ENCODE measurements at regions not wholly inside any gene's neighbourhood (a gene's known extent, or its start where the extent isn't known, plus 50 kb on each side); places are given as distances from the start of the nearest gene placed in this dataset.
A peak's percentile ranks its signal among the peaks of the same experiment; 100 is the strongest.

GRCh38 chr6:80541886-80542285 lies 435.4 kb downstream of the BCKDHB start:
- H2AFZ ChIP-seq (ENCODE audit: low read length) = peak overlapping the region; percentile 0
- no peak overlapping the region for H3K27ac ChIP-seq (replicated peaks; ENCODE audit: low read length)
- no peak overlapping the region for H3K4me3 ChIP-seq (ENCODE audit: low read length in 2 of 2)
- H3K4ac ChIP-seq (ENCODE audit: low read length) = no peak overlapping the region
- no peak overlapping the region for H4K91ac ChIP-seq (ENCODE audit: low read depth, low read length, poor library complexity)
- H3K18ac ChIP-seq (ENCODE audit: low read length) = no peak overlapping the region
- H2BK5ac ChIP-seq (ENCODE audit: low read length) = no peak overlapping the region
- peaks cover 3 to 18% of the 10 kb centered on the region in 2 donors for H3K4me1 ChIP-seq (ENCODE audit: control insufficient read depth in 2 of 2, insufficient read depth in 1 of 2, low read depth in 1 of 2, low read length in 2 of 2)
- no peak overlapping the region for H4K8ac ChIP-seq (ENCODE audit: low read depth, low read length)
- no peak overlapping the region for H3K9ac ChIP-seq (ENCODE audit: low read depth, low read length, poor library complexity)
- no peak overlapping the region for H2AK5ac ChIP-seq (ENCODE audit: low read depth, low read length)
- no peak overlapping the region for H2BK12ac ChIP-seq (ENCODE audit: low read length)
- H3K27me3 ChIP-seq (ENCODE audit: control insufficient read depth in 3 of 3, insufficient read depth in 3 of 3, low read depth in 1 of 3, low read length in 3 of 3) = no peaks in the 10 kb centered on the region
- H3K9me3 ChIP-seq (replicated peaks in 1 of 2; ENCODE audit: control insufficient read depth in 2 of 2, insufficient read depth in 1 of 2, low read depth in 1 of 2, low read length in 2 of 2) = peaks cover 0 to 2% of the 10 kb centered on the region in 2 donors
- no peak overlapping the region for H3K23ac ChIP-seq (ENCODE audit: low read depth, low read length, poor library complexity)
- no peaks in the 10 kb centered on the region for H3K79me1 ChIP-seq (ENCODE audit: low read depth, low read length)
- H3K14ac ChIP-seq (ENCODE audit: low read length) = no peak overlapping the region
- no peak overlapping the region for H2BK120ac ChIP-seq (ENCODE audit: low read depth, low read length)
- H3K4me2 ChIP-seq (ENCODE audit: insufficient read depth, low read length, poor library complexity, severe bottlenecking) = no peak overlapping the region
- no peak overlapping the region for H2BK15ac ChIP-seq (ENCODE audit: low read length)
- H3K36me3 ChIP-seq (replicated peaks in 1 of 2; ENCODE audit: control insufficient read depth in 2 of 2, insufficient read depth in 2 of 2, low read length in 2 of 2) = no peaks in the 10 kb centered on the region
- DNase-seq (ENCODE audit: low spot score) = no peak
- no CpG with 5 or more reads among the region's 3 CpGs for WGBS, 2 donors (ENCODE audit: extremely low coverage in 2 of 2, insufficient read length in 2 of 2, insufficient replicate concordance in 1 of 2)

DNA sequence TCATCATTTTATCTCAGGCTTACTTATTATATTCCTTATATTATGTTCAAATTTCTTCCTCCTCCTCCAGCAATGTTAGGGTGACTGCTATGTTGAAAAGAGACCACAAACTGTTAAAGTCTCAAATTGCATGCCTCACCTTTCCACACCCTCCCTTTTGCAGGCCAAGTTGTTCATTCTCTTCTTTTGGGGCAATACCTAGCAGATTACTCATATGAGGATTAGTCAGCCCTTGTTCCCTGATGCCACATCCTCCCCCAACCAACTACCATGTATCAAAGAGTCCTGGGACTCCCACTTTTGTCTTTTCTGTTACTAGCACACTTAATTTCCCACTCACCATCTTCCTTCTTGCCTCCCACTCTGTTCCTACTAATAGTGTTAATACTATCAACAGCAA lies 434.7 kb downstream of the BCKDHB start:
- Histone ChIP-seq H2BK120ac (ENCODE audit: low read depth, low read length) (no peak overlapping the region), H3K23ac (ENCODE audit: low read depth, low read length, poor library complexity) (no peak overlapping the region), H4K91ac (ENCODE audit: low read depth, low read length, poor library complexity) (no peak overlapping the region), H3K18ac (ENCODE audit: low read length) (no peak overlapping the region), H2BK15ac (ENCODE audit: low read length) (no peak overlapping the region), H2AFZ (ENCODE audit: low read length) (no peak overlapping the region), H2BK12ac (ENCODE audit: low read length) (no peak overlapping the region), H3K9ac (ENCODE audit: low read depth, low read length, poor library complexity) (no peak overlapping the region), H2BK5ac (ENCODE audit: low read length) (no peak overlapping the region), H3K36me3 (replicated peaks in 1 of 2; ENCODE audit: control insufficient read depth in 2 of 2, insufficient read depth in 2 of 2, low read length in 2 of 2) (no peaks in the 10 kb centered on the region), H3K27me3 (ENCODE audit: control insufficient read depth in 3 of 3, insufficient read depth in 3 of 3, low read depth in 1 of 3, low read length in 3 of 3) (no peaks in the 10 kb centered on the region), H2AK5ac (ENCODE audit: low read depth, low read length) (no peak overlapping the region), H4K8ac (ENCODE audit: low read depth, low read length) (no peak overlapping the region), H3K79me1 (ENCODE audit: low read depth, low read length) (no peaks in the 10 kb centered on the region), H3K4me1 (ENCODE audit: control insufficient read depth in 2 of 2, insufficient read depth in 1 of 2, low read depth in 1 of 2, low read length in 2 of 2) (peaks cover 3 to 18% of the 10 kb centered on the region in 2 donors), H3K4me2 (ENCODE audit: insufficient read depth, low read length, poor library complexity, severe bottlenecking) (no peak overlapping the region), H3K9me3 (replicated peaks in 1 of 2; ENCODE audit: control insufficient read depth in 2 of 2, insufficient read depth in 1 of 2, low read depth in 1 of 2, low read length in 2 of 2) (peaks cover 0 to 4% of the 10 kb centered on the region in 2 donors), H3K14ac (ENCODE audit: low read length) (no peak overlapping the region), H3K4me3 (ENCODE audit: low read length in 2 of 2) (no peak overlapping the region), H3K27ac (replicated peaks; ENCODE audit: low read length) (no peak overlapping the region), H3K4ac (ENCODE audit: low read length) (no peak overlapping the region)
- no peak for DNase-seq (ENCODE audit: low spot score)

- Histone ChIP-seq H2AFZ (ENCODE audit: low read length) (no peak overlapping the region), H4K91ac (ENCODE audit: low read depth, low read length, poor library complexity) (no peak overlapping the region), H3K4ac (ENCODE audit: low read length) (no peak overlapping the region), H3K27me3 (ENCODE audit: control insufficient read depth in 3 of 3, insufficient read depth in 3 of 3, low read depth in 1 of 3, low read length in 3 of 3) (no peaks in the 10 kb centered on the region), H4K8ac (ENCODE audit: low read depth, low read length) (no peak overlapping the region), H3K9me3 (replicated peaks in 1 of 2; ENCODE audit: control insufficient read depth in 2 of 2, insufficient read depth in 1 of 2, low read depth in 1 of 2, low read length in 2 of 2) (peaks cover 0 to 9% of the 10 kb centered on the region in 2 donors), H2AK5ac (ENCODE audit: low read depth, low read length) (no peak overlapping the region), H3K27ac (replicated peaks; ENCODE audit: low read length) (no peak overlapping the region), H2BK120ac (ENCODE audit: low read depth, low read length) (no peak overlapping the region), H3K23ac (ENCODE audit: low read depth, low read length, poor library complexity) (no peak overlapping the region), H3K9ac (ENCODE audit: low read depth, low read length, poor library complexity) (no peak overlapping the region), H2BK5ac (ENCODE audit: low read length) (no peak overlapping the region), H3K79me1 (ENCODE audit: low read depth, low read length) (no peaks in the 10 kb centered on the region), H3K18ac (ENCODE audit: low read length) (no peak overlapping the region), H3K4me2 (ENCODE audit: insufficient read depth, low read length, poor library complexity, severe bottlenecking) (no peak overlapping the region), H2BK15ac (ENCODE audit: low read length) (no peak overlapping the region), H2BK12ac (ENCODE audit: low read length) (no peak overlapping the region), H3K4me3 (ENCODE audit: low read length in 2 of 2) (no peak overlapping the region), H3K14ac (ENCODE audit: low read length) (no peak overlapping the region), H3K4me1 (ENCODE audit: control insufficient read depth in 2 of 2, insufficient read depth in 1 of 2, low read depth in 1 of 2, low read length in 2 of 2) (peaks cover 3 to 13% of the 10 kb centered on the region in 2 donors), H3K36me3 (replicated peaks in 1 of 2; ENCODE audit: control insufficient read depth in 2 of 2, insufficient read depth in 2 of 2, low read length in 2 of 2) (no peaks in the 10 kb centered on the region)
- WGBS, 2 donors (ENCODE audit: extremely low coverage in 2 of 2, insufficient read length in 2 of 2, insufficient replicate concordance in 1 of 2) = no CpG with 5 or more reads among the region's 1 CpG
- no peak for DNase-seq (ENCODE audit: low spot score)
These were observed 434.2 kb downstream of the BCKDHB start for GRCh38 chr6:80540700-80541099.

DNA sequence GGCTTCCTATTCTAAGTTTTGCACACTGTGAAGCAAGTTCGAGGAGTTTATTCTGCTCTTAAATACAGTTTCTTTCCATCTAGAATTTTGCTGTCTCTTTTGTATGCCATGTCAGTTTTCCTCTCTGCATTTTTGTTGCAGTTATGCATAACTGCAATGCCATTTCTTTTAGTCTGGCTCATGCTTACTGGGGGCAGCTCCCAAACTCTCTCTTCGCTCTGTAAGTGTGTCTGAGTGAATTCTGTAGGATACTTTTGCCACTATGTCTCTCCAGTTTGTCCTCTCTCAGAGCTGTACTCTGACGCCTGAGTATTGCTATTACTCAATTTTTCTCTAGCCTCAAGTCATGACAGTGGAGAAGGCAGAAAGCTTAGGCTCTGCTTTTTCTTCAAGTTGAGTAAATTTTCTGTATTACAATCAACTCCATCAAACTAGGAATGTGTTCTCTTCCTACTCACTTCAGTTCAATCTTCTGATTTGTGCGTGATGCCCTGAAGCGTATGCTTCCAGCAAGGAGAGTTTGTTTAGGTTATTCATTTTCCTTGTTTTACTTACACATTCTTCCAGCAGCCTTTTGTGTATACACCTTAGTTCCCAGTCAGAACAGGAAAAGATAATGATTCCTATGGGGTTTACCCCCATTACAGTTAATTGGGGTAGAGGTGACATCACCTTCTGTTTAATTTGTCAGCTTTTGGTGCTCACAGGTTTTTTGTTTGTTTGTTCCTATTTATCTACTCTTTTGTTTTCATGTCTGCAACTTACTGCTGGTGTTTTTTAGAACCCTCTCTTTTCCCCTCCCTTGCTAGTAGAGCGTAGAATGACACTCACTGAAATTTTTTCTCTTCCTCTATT lies 430.9 kb downstream of the BCKDHB start:
- no peaks in the 10 kb centered on the region for H3K36me3 ChIP-seq (replicated peaks in 1 of 2; ENCODE audit: control insufficient read depth in 2 of 2, insufficient read depth in 2 of 2, low read length in 2 of 2)
- no peak overlapping the region for H2BK120ac ChIP-seq (ENCODE audit: low read depth, low read length)
- no peak overlapping the region for H3K4ac ChIP-seq (ENCODE audit: low read length)
- no peak overlapping the region for H2AK5ac ChIP-seq (ENCODE audit: low read depth, low read length)
- H3K79me1 ChIP-seq (ENCODE audit: low read depth, low read length) = no peaks in the 10 kb centered on the region
- no peak overlapping the region for H3K14ac ChIP-seq (ENCODE audit: low read length)
- DNase-seq (ENCODE audit: low spot score) = no peak
- H2BK15ac ChIP-seq (ENCODE audit: low read length) = no peak overlapping the region
- no peak overlapping the region for H3K23ac ChIP-seq (ENCODE audit: low read depth, low read length, poor library complexity)
- no peak overlapping the region for H3K27ac ChIP-seq (replicated peaks; ENCODE audit: low read length)
- H2BK12ac ChIP-seq (ENCODE audit: low read length) = no peak overlapping the region
- no peak overlapping the region for H3K4me2 ChIP-seq (ENCODE audit: insufficient read depth, low read length, poor library complexity, severe bottlenecking)
- H2AFZ ChIP-seq (ENCODE audit: low read length) = no peak overlapping the region
- H3K4me3 ChIP-seq (ENCODE audit: low read length in 2 of 2) = no peak overlapping the region
- no peak overlapping the region for H2BK5ac ChIP-seq (ENCODE audit: low read length)
- H3K9me3 ChIP-seq (replicated peaks in 1 of 2; ENCODE audit: control insufficient read depth in 2 of 2, insufficient read depth in 1 of 2, low read depth in 1 of 2, low read length in 2 of 2) = peaks cover 0 to 22% of the 10 kb centered on the region in 2 donors
- H3K27me3 ChIP-seq (ENCODE audit: control insufficient read depth in 3 of 3, insufficient read depth in 3 of 3, low read depth in 1 of 3, low read length in 3 of 3) = no peaks in the 10 kb centered on the region
- no peak overlapping the region for H4K8ac ChIP-seq (ENCODE audit: low read depth, low read length)
- WGBS, 2 donors (ENCODE audit: extremely low coverage in 2 of 2, insufficient read length in 2 of 2, insufficient replicate concordance in 1 of 2) = no CpG with 5 or more reads among the region's 6 CpGs
- no peak overlapping the region for H3K9ac ChIP-seq (ENCODE audit: low read depth, low read length, poor library complexity)
- no peaks in the 10 kb centered on the region for H3K4me1 ChIP-seq (ENCODE audit: control insufficient read depth in 2 of 2, insufficient read depth in 1 of 2, low read depth in 1 of 2, low read length in 2 of 2)
- no peak overlapping the region for H3K18ac ChIP-seq (ENCODE audit: low read length)
- no peak overlapping the region for H4K91ac ChIP-seq (ENCODE audit: low read depth, low read length, poor library complexity)

Data from neuronal stem cell (in vitro differentiated cells).